ENCODE measurements at regions not wholly inside any gene's neighbourhood (a gene's known extent, or its start where the extent isn't known, plus 50 kb on each side); places are given as distances from the start of the nearest gene placed in this dataset.

DNA sequence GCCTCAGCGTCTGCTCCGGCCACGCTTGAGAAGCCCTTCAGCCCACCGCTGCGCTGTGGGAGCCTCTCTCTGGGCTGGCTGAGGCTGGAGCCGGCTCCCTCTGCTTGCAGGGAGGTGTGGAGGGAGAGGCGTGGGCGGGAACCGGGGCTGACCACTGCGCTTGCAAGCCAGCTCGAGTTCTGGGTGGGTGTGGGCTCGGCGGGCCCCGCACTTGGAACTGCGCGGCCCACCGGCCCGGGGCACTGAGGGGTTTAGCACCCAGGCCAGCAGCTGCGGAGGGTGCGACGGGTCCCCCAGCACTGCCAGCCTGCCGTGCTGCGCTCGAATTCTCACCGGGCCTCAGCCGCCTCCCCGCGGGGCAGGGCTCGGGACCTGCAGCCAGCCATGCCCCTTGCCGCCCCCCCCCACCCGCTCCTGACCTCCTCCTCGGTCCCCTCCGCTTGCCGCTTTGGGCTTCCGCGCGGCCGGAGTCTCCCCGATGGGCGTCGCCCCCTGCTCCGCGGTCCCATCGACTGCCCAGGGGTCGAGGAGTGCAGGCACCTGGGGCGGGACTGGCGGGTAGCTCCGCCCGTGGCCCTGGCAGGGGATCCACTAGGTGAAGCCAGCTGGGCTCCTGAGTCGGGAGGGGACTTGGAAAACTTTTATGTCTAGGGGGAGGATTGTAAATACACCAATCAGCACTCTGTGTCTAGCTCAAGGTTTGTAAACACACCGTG, 106.7 kb downstream of the RAP2B start:
- H3K27ac ChIP-seq (ENCODE audit: low read depth in 1 of 2, low read length in 2 of 2) = no peak overlapping the region
- H3K9me3 Mint-ChIP-seq = peaks cover 0 to 14% (median 7%) of the 10 kb centered on the region in 7 donors
- TF ChIP-seq, protein P1, sequence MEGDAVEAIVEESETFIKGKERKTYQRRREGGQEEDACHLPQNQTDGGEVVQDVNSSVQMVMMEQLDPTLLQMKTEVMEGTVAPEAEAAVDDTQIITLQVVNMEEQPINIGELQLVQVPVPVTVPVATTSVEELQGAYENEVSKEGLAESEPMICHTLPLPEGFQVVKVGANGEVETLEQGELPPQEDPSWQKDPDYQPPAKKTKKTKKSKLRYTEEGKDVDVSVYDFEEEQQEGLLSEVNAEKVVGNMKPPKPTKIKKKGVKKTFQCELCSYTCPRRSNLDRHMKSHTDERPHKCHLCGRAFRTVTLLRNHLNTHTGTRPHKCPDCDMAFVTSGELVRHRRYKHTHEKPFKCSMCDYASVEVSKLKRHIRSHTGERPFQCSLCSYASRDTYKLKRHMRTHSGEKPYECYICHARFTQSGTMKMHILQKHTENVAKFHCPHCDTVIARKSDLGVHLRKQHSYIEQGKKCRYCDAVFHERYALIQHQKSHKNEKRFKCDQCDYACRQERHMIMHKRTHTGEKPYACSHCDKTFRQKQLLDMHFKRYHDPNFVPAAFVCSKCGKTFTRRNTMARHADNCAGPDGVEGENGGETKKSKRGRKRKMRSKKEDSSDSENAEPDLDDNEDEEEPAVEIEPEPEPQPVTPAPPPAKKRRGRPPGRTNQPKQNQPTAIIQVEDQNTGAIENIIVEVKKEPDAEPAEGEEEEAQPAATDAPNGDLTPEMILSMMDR (IDR thresholded peaks at IDR 0.05) = no peak
- no peak overlapping the region for H3K4me3 Mint-ChIP-seq
- H3K79me2 ChIP-seq (ENCODE audit: insufficient read depth, low read length) = no peaks in the 10 kb centered on the region
- H3K27ac Mint-ChIP-seq = no peak overlapping the region
- intact Hi-C loops (cut with micrococcal nuclease) = no loop called here
- H3K9me3 ChIP-seq (replicated peaks in 1 of 2; ENCODE audit: control insufficient read depth in 1 of 2, insufficient read depth in 1 of 2, low read length in 2 of 2) = peaks cover 0 to 9% of the 10 kb centered on the region in 2 donors
- no peaks in the 10 kb centered on the region for H4K20me1 ChIP-seq (ENCODE audit: insufficient read depth, low read length)
- H3K9ac ChIP-seq (ENCODE audit: insufficient read depth, low read length, poor library complexity, severe bottlenecking) = no peak overlapping the region
- no peaks in the 10 kb centered on the region for H3K27me3 ChIP-seq (ENCODE audit: control insufficient read depth in 2 of 2, insufficient read depth in 2 of 2, low read length in 2 of 2)
- peaks cover 0 to 4% of the 10 kb centered on the region in 2 donors for H3K36me3 Mint-ChIP-seq
- no peak overlapping the region for H2AFZ ChIP-seq (ENCODE audit: insufficient read depth, low read depth, low read length, poor library complexity, severe bottlenecking)
- H3K4me3 ChIP-seq (replicated peaks in 1 of 3; ENCODE audit: low read depth in 2 of 3, low read length in 3 of 3) = no peak overlapping the region
- H3K4me2 ChIP-seq (replicated peaks; ENCODE audit: extremely low read depth, low read length, poor library complexity, severe bottlenecking) = no peak overlapping the region
- H3K27me3 Mint-ChIP-seq (ENCODE audit: low read depth in 3 of 3) = no peaks in the 10 kb centered on the region
- no peaks in the 10 kb centered on the region for H3K4me1 ChIP-seq (ENCODE audit: control insufficient read depth in 1 of 2, insufficient read depth in 2 of 2, low read length in 2 of 2)
- DNase-seq = no peak
- WGBS (ENCODE audit: insufficient coverage) = 95% methylated on average over 41 of the region's 51 CpGs
- no peaks in the 10 kb centered on the region for H3K36me3 ChIP-seq (replicated peaks in 1 of 2; ENCODE audit: control insufficient read depth in 1 of 2, insufficient read depth in 2 of 2, low read length in 2 of 2)
- peaks cover 8% of the 10 kb centered on the region for H3K4me1 Mint-ChIP-seq

DNA sequence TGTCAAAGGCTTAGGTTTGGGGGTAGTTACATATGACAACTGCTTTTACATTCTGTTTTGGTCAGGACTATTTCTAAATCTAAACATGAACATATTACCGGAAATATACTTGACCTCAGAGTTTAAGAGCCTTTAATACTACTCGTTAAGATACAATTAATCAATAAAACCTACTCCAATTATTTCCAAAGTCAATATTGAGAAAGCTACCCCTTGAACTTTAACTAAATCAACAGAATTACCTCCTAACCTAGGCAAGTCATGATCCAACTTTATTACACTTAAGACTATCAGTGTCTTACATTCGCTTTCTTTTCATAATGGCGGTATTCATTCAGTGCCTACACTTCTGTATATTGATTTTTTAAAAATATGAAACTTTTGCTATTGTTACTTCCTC, 107.7 kb downstream of the RAP2B start:
- Mint-ChIP-seq H3K36me3 (peaks cover 0 to 4% of the 10 kb centered on the region in 2 donors), H3K4me1 (peaks cover 11% of the 10 kb centered on the region), H3K27ac (no peak overlapping the region), H3K9me3 (peaks cover 0 to 12% (median 7%) of the 10 kb centered on the region in 7 donors), H3K27me3 (ENCODE audit: low read depth in 3 of 3) (no peaks in the 10 kb centered on the region), H3K4me3 (no peak overlapping the region)
- H3K9ac ChIP-seq (ENCODE audit: insufficient read depth, low read length, poor library complexity, severe bottlenecking) = no peak overlapping the region
- no peaks in the 10 kb centered on the region for H4K20me1 ChIP-seq (ENCODE audit: insufficient read depth, low read length)
- no peak overlapping the region for H3K27ac ChIP-seq (ENCODE audit: low read depth in 1 of 2, low read length in 2 of 2)
- no peaks in the 10 kb centered on the region for H3K27me3 ChIP-seq (ENCODE audit: control insufficient read depth in 2 of 2, insufficient read depth in 2 of 2, low read length in 2 of 2)
- no peaks in the 10 kb centered on the region for H3K36me3 ChIP-seq (replicated peaks in 1 of 2; ENCODE audit: control insufficient read depth in 1 of 2, insufficient read depth in 2 of 2, low read length in 2 of 2)
- no peak overlapping the region for H3K4me2 ChIP-seq (replicated peaks; ENCODE audit: extremely low read depth, low read length, poor library complexity, severe bottlenecking)
- no peaks in the 10 kb centered on the region for H3K4me1 ChIP-seq (ENCODE audit: control insufficient read depth in 1 of 2, insufficient read depth in 2 of 2, low read length in 2 of 2)
- WGBS (ENCODE audit: insufficient coverage) = no CpG with 5 or more reads among the region's 4 CpGs
- no peaks in the 10 kb centered on the region for H3K79me2 ChIP-seq (ENCODE audit: insufficient read depth, low read length)
- no peak overlapping the region for H2AFZ ChIP-seq (ENCODE audit: insufficient read depth, low read depth, low read length, poor library complexity, severe bottlenecking)
- H3K4me3 ChIP-seq (replicated peaks in 1 of 3; ENCODE audit: low read depth in 2 of 3, low read length in 3 of 3) = no peak overlapping the region
- DNase-seq = no peak
- TF ChIP-seq, protein P1 (IDR thresholded peaks at IDR 0.05) = no peak
- intact Hi-C loops (cut with micrococcal nuclease) = no loop called here
- peaks cover 0 to 9% of the 10 kb centered on the region in 2 donors for H3K9me3 ChIP-seq (replicated peaks in 1 of 2; ENCODE audit: control insufficient read depth in 1 of 2, insufficient read depth in 1 of 2, low read length in 2 of 2)

All from CD14-positive monocyte (primary cell).